Osteoblast (primary cell): ENCODE measurements at regions not wholly inside any gene's neighbourhood (a gene's known extent, or its start where the extent isn't known, plus 50 kb on each side); places are given as distances from the start of the nearest gene placed in this dataset.
"Not testable (repeated sequence)": the region's sequence is repeated elsewhere in the genome, so short reads cannot be mapped to it uniquely, and the experiment has no call there.

Experiments used
- DNase-seq: peaks from one replicate; pipeline ENCODE4 v3.0.0; 2011; ENCODE audit warnings: low spot score, mixed read lengths; ENCODE audit not compliant: insufficient read length; ENCODE audit errors: missing footprints
- H2AFZ ChIP-seq: 2 replicates; pipeline ENCODE4 v1.6.0; 2011; ENCODE audit warnings: mild to moderate bottlenecking, low read length
- H3K27ac ChIP-seq: 2 replicates; pipeline ENCODE4 v1.5.1; 2011; ENCODE audit warnings: mild to moderate bottlenecking, low read depth, low read length, moderate library complexity
- H3K27me3 ChIP-seq: 2 replicates; pipeline ENCODE4 v1.6.0; 2012; ENCODE audit warnings: mild to moderate bottlenecking, control low read depth, inconsistent platforms, low read length, moderate library complexity; ENCODE audit not compliant: insufficient read depth
- H3K36me3 ChIP-seq: 2 replicates; pipeline ENCODE4 v1.5.1; 2011; ENCODE audit warnings: mild to moderate bottlenecking, low read length, control low read depth, moderate library complexity; ENCODE audit not compliant: insufficient read depth
- H3K4me1 ChIP-seq: 2 replicates; pipeline ENCODE4 v1.5.1; 2011; ENCODE audit warnings: mild to moderate bottlenecking, low read length, control low read depth, moderate library complexity; ENCODE audit not compliant: insufficient read depth
- H3K4me2 ChIP-seq: 2 replicates; pipeline ENCODE4 v1.6.0; 2011; ENCODE audit warnings: mild to moderate bottlenecking, low read length; ENCODE audit not compliant: insufficient read depth
- H3K4me3 ChIP-seq: fragments of 200-600 bp; sonication (generic); 3 replicates; pipeline ENCODE4 v1.5.1; 2012; ENCODE audit warnings: mild to moderate bottlenecking, low read length, inconsistent platforms; ENCODE audit not compliant: insufficient read depth
- H3K79me2 ChIP-seq: 2 replicates; pipeline ENCODE4 v1.6.0; 2012; ENCODE audit warnings: mild to moderate bottlenecking, low read length, control low read depth, inconsistent platforms; ENCODE audit not compliant: insufficient read depth
- H3K9me3 ChIP-seq: 2 replicates; pipeline ENCODE4 v1.5.1; 2011; ENCODE audit warnings: low read depth, low read length, control low read depth
- H4K20me1 ChIP-seq: 2 replicates; pipeline ENCODE4 v1.6.0; 2012; ENCODE audit warnings: mild to moderate bottlenecking, low read length, control low read depth; ENCODE audit not compliant: insufficient read depth
- TF ChIP-seq, protein P1 (sequence below): IDR thresholded peaks from 2 replicates; pipeline ENCODE4 v1.5.1; 2011; ENCODE audit warnings: mild to moderate bottlenecking, low read depth, low read length, moderate library complexity; ENCODE audit errors: extremely low read depth

GRCh38 chr1:234826352-234826751 is 216.4 kb upstream of the IRF2BP2 start:
- Histone ChIP-seq H3K27ac (no peak overlapping the region), H3K4me2 (no peak overlapping the region), H4K20me1 (no peaks in the 10 kb centered on the region), H2AFZ (no peak overlapping the region), H3K79me2 (no peaks in the 10 kb centered on the region), H3K9me3 (no peaks in the 10 kb centered on the region), H3K4me1 (no peaks in the 10 kb centered on the region), H3K27me3 (no peaks in the 10 kb centered on the region), H3K4me3 (no peak overlapping the region), H3K36me3 (no peaks in the 10 kb centered on the region)
- TF ChIP-seq, protein P1, sequence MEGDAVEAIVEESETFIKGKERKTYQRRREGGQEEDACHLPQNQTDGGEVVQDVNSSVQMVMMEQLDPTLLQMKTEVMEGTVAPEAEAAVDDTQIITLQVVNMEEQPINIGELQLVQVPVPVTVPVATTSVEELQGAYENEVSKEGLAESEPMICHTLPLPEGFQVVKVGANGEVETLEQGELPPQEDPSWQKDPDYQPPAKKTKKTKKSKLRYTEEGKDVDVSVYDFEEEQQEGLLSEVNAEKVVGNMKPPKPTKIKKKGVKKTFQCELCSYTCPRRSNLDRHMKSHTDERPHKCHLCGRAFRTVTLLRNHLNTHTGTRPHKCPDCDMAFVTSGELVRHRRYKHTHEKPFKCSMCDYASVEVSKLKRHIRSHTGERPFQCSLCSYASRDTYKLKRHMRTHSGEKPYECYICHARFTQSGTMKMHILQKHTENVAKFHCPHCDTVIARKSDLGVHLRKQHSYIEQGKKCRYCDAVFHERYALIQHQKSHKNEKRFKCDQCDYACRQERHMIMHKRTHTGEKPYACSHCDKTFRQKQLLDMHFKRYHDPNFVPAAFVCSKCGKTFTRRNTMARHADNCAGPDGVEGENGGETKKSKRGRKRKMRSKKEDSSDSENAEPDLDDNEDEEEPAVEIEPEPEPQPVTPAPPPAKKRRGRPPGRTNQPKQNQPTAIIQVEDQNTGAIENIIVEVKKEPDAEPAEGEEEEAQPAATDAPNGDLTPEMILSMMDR: no peak
- DNase-seq: no peak

DNA sequence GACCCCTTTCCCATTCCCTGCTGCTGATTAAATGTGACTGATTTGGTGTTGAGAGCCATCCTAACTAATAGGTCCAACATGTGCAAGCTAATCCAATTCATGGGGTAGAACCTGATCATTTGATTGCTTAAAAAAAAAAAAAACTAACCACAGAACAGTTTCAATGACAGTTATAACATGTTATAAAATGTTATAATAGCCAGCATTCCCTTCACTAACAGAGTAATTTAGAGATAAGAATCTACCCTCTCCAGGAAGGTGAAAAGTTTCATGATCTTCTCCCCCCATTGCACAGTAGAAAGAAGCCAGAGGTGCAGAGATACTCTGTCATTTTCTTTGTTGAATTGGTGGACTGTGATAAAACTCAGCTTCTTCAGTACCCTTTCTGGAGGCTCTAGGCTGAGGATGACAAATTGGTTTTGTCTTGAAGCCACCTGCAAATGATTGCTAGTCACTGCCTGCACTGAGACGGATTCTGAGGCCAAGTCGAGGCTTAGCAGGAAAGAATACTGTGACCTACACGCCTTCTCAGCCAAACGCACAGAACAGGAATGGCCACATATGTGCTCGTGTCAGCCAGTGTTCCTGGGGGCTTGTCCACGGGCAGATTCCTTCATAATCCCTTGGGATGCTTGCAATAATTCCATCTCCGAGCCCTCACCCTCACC is 215.7 kb upstream of the IRF2BP2 start:
- TF ChIP-seq, protein P1: no peak

DNA sequence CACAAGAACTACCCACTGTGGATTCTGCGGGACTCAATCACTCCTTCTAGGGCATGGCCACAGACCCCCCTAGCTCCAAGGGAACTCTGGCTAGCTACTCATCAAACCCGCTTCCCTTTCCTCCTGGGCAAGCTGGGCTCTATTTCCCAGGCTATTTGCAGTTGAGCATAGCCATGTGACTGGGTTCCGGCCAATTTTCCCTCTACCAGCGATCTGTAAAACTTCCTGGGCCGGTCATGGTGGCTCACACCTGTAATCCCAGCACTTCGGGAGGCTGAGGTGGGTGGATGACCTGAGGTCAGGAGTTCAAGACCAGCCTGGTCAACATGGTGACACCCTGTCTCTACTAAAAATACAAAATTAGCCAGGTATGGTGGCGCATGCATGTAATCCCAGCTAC is 214.9 kb upstream of the IRF2BP2 start:
- H3K4me3 ChIP-seq, H4K20me1 ChIP-seq, H3K36me3 ChIP-seq, H3K4me1 ChIP-seq, H3K27ac ChIP-seq, H3K27me3 ChIP-seq, H3K9me3 ChIP-seq, H3K79me2 ChIP-seq, DNase-seq, H2AFZ ChIP-seq, H3K4me2 ChIP-seq: not testable (repeated sequence)

More for the DNA sequence above, 215.7 kb upstream of the IRF2BP2 start:
- Histone ChIP-seq H4K20me1 (no peaks in the 10 kb centered on the region), H2AFZ (no peak overlapping the region), H3K27ac (no peak overlapping the region), H3K36me3 (no peaks in the 10 kb centered on the region), H3K4me2 (no peak overlapping the region), H3K79me2 (no peaks in the 10 kb centered on the region), H3K9me3 (no peaks in the 10 kb centered on the region), H3K4me1 (no peaks in the 10 kb centered on the region), H3K27me3 (no peaks in the 10 kb centered on the region), H3K4me3 (no peak overlapping the region)
- DNase-seq: no peak

GRCh38 chr1:234823191-234824176 is 213.5 kb upstream of the IRF2BP2 start:
- H3K27me3 ChIP-seq: no peaks in the 10 kb centered on the region
- no peaks in the 10 kb centered on the region for H3K79me2 ChIP-seq
- H3K36me3 ChIP-seq: no peaks in the 10 kb centered on the region
- H3K27ac ChIP-seq: no peak overlapping the region
- no peaks in the 10 kb centered on the region for H3K4me1 ChIP-seq
- H3K4me3 ChIP-seq: no peak overlapping the region
- no peaks in the 10 kb centered on the region for H4K20me1 ChIP-seq
- no peak for DNase-seq
- TF ChIP-seq, protein P1: no peak
- no peaks in the 10 kb centered on the region for H3K9me3 ChIP-seq
- no peak overlapping the region for H2AFZ ChIP-seq
- H3K4me2 ChIP-seq: no peak overlapping the region
